ENCODE measurements at regions not wholly inside any gene's neighbourhood (a gene's known extent, or its start where the extent isn't known, plus 50 kb on each side); places are given as distances from the start of the nearest gene placed in this dataset.
"Not testable (repeated sequence)": the region's sequence is repeated elsewhere in the genome, so short reads cannot be mapped to it uniquely, and the experiment has no call there.

GRCh38 chr4:129999156-129999555 is 903.2 kb downstream of the C4orf33 start:
- DNase-seq (no peak), ATAC-seq (no peak)

GRCh38 chr4:130008461-130008860 is 912.5 kb downstream of the C4orf33 start:
- no peak for DNase-seq
- no peak for ATAC-seq

GRCh38 chr4:130012806-130013205 is 916.9 kb downstream of the C4orf33 start:
- not testable (repeated sequence) for DNase-seq, ATAC-seq

- no peak for ATAC-seq
Observed at GRCh38 chr4:130021706-130022105, 925.8 kb downstream of the C4orf33 start.

GRCh38 chr4:130023088-130023487 is 927.1 kb downstream of the C4orf33 start:
- no peak for DNase-seq
- no peak for ATAC-seq

More at GRCh38 chr4:130021706-130022105, 925.8 kb downstream of the C4orf33 start:
- no peak for DNase-seq

GRCh38 chr4:130025701-130026100 is 929.7 kb downstream of the C4orf33 start:
- no peak for ATAC-seq
- no peak for DNase-seq

GRCh38 chr4:130026185-130026584 is 930.2 kb downstream of the C4orf33 start:
- no peak for ATAC-seq
- no peak for DNase-seq

- no peak for DNase-seq
- no peak for ATAC-seq
Observed at GRCh38 chr4:130027973-130028372, 932.0 kb downstream of the C4orf33 start.

- DNase-seq, result no peak
- ATAC-seq, result no peak
Observed at GRCh38 chr4:130028552-130028951, 932.6 kb downstream of the C4orf33 start.

- ATAC-seq (no peak), DNase-seq (no peak)
Observed at GRCh38 chr4:130029442-130029841, 933.5 kb downstream of the C4orf33 start.

- DNase-seq (no peak), ATAC-seq (no peak)
Observed at GRCh38 chr4:130031858-130032257, 935.9 kb downstream of the C4orf33 start.

GRCh38 chr4:130033657-130034056 is 937.7 kb downstream of the C4orf33 start:
- DNase-seq, ATAC-seq: not testable (repeated sequence)

- DNase-seq (no peak), ATAC-seq (no peak)
Observed at GRCh38 chr4:130034876-130035275, 938.9 kb downstream of the C4orf33 start.

- ATAC-seq (no peak), DNase-seq (no peak)
Observed at GRCh38 chr4:130035391-130035790, 939.4 kb downstream of the C4orf33 start.

- not testable (repeated sequence) for DNase-seq, ATAC-seq
Observed at GRCh38 chr4:130037866-130038265, 941.9 kb downstream of the C4orf33 start.

- ATAC-seq, result not testable (repeated sequence)
Observed at GRCh38 chr4:130038540-130038939, 942.6 kb downstream of the C4orf33 start.

GRCh38 chr4:130043732-130044160 is 947.8 kb downstream of the C4orf33 start:
- ATAC-seq (no peak), DNase-seq (no peak)

More at GRCh38 chr4:130038540-130038939, 942.6 kb downstream of the C4orf33 start:
- not testable (repeated sequence) for DNase-seq

GRCh38 chr4:130044788-130045531 is 949.0 kb downstream of the C4orf33 start:
- ATAC-seq, result no peak
- no peak for DNase-seq

GRCh38 chr4:130053723-130054122 is 957.8 kb downstream of the C4orf33 start:
- ATAC-seq, result no peak
- DNase-seq, result no peak

- DNase-seq (no peak), ATAC-seq (no peak)
Observed at GRCh38 chr4:130054908-130055307, 959.0 kb downstream of the C4orf33 start.

- ATAC-seq, result no peak
- no peak for DNase-seq
Observed at GRCh38 chr4:130056286-130056685, 960.3 kb downstream of the C4orf33 start.

- no peak for DNase-seq
- ATAC-seq, result no peak
Observed at GRCh38 chr4:130064471-130064870, 968.5 kb downstream of the C4orf33 start.

- ATAC-seq (no peak), DNase-seq (no peak)
Observed at GRCh38 chr4:130067419-130067818, 971.5 kb downstream of the C4orf33 start.

- no peak for DNase-seq
- no peak for ATAC-seq
Observed at GRCh38 chr4:130068072-130068471, 972.1 kb downstream of the C4orf33 start.

All from stimulated activated naive CD8-positive, alpha-beta T cell treated with anti-CD3 and anti-CD28 coated beads, Interleukin-15, Interleukin-2, amounts not matched to agents 100 U/mL and 50 U/mL, for 24 hours (primary cell).